SK-N-SH (cell line): ENCODE measurements at regions not wholly inside any gene's neighbourhood (a gene's known extent, or its start where the extent isn't known, plus 50 kb on each side); places are given as distances from the start of the nearest gene placed in this dataset.

Experiments used
- CHD2 ChIP-seq: fragments of 150-350 bp; IDR thresholded peaks from 2 replicates; pipeline ENCODE4 v1.6.1; 2018; ENCODE audit warnings: low read length; ENCODE audit not compliant: partially characterized antibody
- EP300 ChIP-seq, 2 experiments: IDR thresholded peaks; 2 replicates each; pipeline versions ENCODE4 v1.4.0 to v1.6.1; 2012; ENCODE audit warnings: borderline replicate concordance in 1 of 2, low read depth in 1 of 2, low read length in 1 of 2
- EZH2phosphoT487 ChIP-seq: fragments of 200-600 bp; sonication (generic); IDR thresholded peaks from 2 replicates; pipeline ENCODE4 v1.6.1; 2017; ENCODE audit warnings: low read depth, mixed run types, mild to moderate bottlenecking, antibody characterized with exemption, moderate library complexity, borderline replicate concordance
- FOXM1 ChIP-seq: IDR thresholded peaks from 2 replicates; pipeline ENCODE4 v1.4.0; 2012; ENCODE audit warnings: low read depth, mild to moderate bottlenecking
- GABPA ChIP-seq: IDR thresholded peaks from 2 replicates; pipeline ENCODE4 v1.4.0; 2012; ENCODE audit warnings: low read depth, mild to moderate bottlenecking
- MAX ChIP-seq: IDR thresholded peaks from 2 replicates; pipeline ENCODE4 v1.4.0; 2012; ENCODE audit warnings: low read depth
- MXI1 ChIP-seq: IDR thresholded peaks from 2 replicates; pipeline ENCODE4 v1.6.1; 2012; ENCODE audit warnings: mild to moderate bottlenecking, low read depth, low read length, improper control_type of control experiment
- POLR2AphosphoS5 ChIP-seq: IDR thresholded peaks from 2 replicates; pipeline ENCODE4 v1.6.1; 2012; ENCODE audit warnings: low read depth, low read length
- RAD21 ChIP-seq: IDR thresholded peaks from 2 replicates; pipeline ENCODE4 v1.6.1; 2012; ENCODE audit warnings: mild to moderate bottlenecking, low read length
- REST ChIP-seq: IDR thresholded peaks from 2 replicates; pipeline ENCODE4 v1.6.1; 2012; ENCODE audit warnings: mild to moderate bottlenecking, low read depth, low read length, moderate library complexity
- TF ChIP-seq, protein P1 (sequence below): fragments of 200-600 bp; sonication (generic); IDR thresholded peaks from 2 replicates; pipeline ENCODE4 v1.6.1; 2017; ENCODE audit warnings: antibody characterized with exemption, mild to moderate bottlenecking, moderate library complexity
- TF ChIP-seq, protein P2 (sequence below): IDR thresholded peaks from 2 replicates; pipeline ENCODE4 v1.4.0; 2012; ENCODE audit warnings: low read depth, borderline replicate concordance

DNA sequence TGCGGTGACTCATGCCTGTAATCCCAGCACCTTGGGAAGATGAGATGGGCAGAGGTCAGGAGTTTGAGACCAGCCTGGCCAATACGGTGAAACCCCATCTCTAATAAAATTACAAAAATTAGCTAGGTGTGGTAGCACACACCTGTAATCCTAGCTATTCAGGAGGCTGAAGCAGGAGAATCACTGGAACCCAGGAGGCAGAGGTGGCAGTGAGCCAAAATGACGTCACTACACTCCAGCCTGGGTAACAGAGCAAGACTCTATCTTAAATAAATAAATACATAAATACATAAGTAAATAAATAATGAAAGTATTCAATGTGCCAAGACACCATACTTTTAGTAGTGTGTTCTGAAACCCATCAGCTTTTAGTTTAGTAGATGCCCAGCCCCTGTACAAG lies 308.1 kb upstream of the FLRT2 start:
- TF ChIP-seq, protein P1, sequence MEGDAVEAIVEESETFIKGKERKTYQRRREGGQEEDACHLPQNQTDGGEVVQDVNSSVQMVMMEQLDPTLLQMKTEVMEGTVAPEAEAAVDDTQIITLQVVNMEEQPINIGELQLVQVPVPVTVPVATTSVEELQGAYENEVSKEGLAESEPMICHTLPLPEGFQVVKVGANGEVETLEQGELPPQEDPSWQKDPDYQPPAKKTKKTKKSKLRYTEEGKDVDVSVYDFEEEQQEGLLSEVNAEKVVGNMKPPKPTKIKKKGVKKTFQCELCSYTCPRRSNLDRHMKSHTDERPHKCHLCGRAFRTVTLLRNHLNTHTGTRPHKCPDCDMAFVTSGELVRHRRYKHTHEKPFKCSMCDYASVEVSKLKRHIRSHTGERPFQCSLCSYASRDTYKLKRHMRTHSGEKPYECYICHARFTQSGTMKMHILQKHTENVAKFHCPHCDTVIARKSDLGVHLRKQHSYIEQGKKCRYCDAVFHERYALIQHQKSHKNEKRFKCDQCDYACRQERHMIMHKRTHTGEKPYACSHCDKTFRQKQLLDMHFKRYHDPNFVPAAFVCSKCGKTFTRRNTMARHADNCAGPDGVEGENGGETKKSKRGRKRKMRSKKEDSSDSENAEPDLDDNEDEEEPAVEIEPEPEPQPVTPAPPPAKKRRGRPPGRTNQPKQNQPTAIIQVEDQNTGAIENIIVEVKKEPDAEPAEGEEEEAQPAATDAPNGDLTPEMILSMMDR = no peak
- TF ChIP-seq EP300 (IDR thresholded peaks at IDR 0.05; ENCODE audit: borderline replicate concordance in 1 of 2, low read depth in 1 of 2, low read length in 1 of 2) (no peak), EZH2phosphoT487 (no peak), POLR2AphosphoS5 (no peak), MAX (no peak), REST (no peak), RAD21 (no peak), FOXM1 (no peak), GABPA (no peak), CHD2 (no peak), MXI1 (no peak)
- TF ChIP-seq, protein P2, sequence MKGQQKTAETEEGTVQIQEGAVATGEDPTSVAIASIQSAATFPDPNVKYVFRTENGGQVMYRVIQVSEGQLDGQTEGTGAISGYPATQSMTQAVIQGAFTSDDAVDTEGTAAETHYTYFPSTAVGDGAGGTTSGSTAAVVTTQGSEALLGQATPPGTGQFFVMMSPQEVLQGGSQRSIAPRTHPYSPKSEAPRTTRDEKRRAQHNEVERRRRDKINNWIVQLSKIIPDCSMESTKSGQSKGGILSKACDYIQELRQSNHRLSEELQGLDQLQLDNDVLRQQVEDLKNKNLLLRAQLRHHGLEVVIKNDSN = no peak
